ENCODE measurements at regions not wholly inside any gene's neighbourhood (a gene's known extent, or its start where the extent isn't known, plus 50 kb on each side); places are given as distances from the start of the nearest gene placed in this dataset.

GRCh38 chrX:122555925-122556324 lies 628.2 kb upstream of the GRIA3 start:
- H3K27ac ChIP-seq (ENCODE audit: extremely low read depth, low read depth, low read length), result no peak overlapping the region
- no peak overlapping the region for H3K4me3 ChIP-seq (ENCODE audit: low read depth, low read length)
- H3K4me1 ChIP-seq (ENCODE audit: control insufficient read depth, insufficient read depth, low read length), result no peaks in the 10 kb centered on the region
- POLR2A ChIA-PET, result no interaction called here
- TF ChIP-seq ZNF221 (tag by site-specific recombination; IDR thresholded peaks at IDR 0.05; ENCODE audit: borderline replicate concordance), result no peak
- TF ChIP-seq ZNF223 (tag by site-specific recombination; IDR thresholded peaks at IDR 0.05), result no peak
- TF ChIP-seq, protein P1, sequence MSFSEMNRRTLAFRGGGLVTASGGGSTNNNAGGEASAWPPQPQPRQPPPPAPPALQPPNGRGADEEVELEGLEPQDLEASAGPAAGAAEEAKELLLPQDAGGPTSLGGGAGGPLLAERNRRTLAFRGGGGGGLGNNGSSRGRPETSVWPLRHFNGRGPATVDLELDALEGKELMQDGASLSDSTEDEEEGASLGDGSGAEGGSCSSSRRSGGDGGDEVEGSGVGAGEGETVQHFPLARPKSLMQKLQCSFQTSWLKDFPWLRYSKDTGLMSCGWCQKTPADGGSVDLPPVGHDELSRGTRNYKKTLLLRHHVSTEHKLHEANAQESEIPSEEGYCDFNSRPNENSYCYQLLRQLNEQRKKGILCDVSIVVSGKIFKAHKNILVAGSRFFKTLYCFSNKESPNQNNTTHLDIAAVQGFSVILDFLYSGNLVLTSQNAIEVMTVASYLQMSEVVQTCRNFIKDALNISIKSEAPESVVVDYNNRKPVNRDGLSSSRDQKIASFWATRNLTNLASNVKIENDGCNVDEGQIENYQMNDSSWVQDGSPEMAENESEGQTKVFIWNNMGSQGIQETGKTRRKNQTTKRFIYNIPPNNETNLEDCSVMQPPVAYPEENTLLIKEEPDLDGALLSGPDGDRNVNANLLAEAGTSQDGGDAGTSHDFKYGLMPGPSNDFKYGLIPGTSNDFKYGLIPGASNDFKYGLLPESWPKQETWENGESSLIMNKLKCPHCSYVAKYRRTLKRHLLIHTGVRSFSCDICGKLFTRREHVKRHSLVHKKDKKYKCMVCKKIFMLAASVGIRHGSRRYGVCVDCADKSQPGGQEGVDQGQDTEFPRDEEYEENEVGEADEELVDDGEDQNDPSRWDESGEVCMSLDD (tag by site-specific recombination; IDR thresholded peaks at IDR 0.05), result no peak
- TF ChIP-seq ZNF561 (tag by site-specific recombination; IDR thresholded peaks at IDR 0.05; ENCODE audit: borderline replicate concordance), result no peak
- no peak for TF ChIP-seq ZNF146 (tag by site-specific recombination; IDR thresholded peaks at IDR 0.05)
- TF ChIP-seq ZNF596 (tag by site-specific recombination; IDR thresholded peaks at IDR 0.05), result no peak
- TF ChIP-seq ZNF433 (tag by site-specific recombination; IDR thresholded peaks at IDR 0.05; ENCODE audit: low read depth), result no peak
- no peak for TF ChIP-seq ZNF302 (tag by site-specific recombination; IDR thresholded peaks at IDR 0.05; ENCODE audit: low read depth)
- TF ChIP-seq, protein P2, sequence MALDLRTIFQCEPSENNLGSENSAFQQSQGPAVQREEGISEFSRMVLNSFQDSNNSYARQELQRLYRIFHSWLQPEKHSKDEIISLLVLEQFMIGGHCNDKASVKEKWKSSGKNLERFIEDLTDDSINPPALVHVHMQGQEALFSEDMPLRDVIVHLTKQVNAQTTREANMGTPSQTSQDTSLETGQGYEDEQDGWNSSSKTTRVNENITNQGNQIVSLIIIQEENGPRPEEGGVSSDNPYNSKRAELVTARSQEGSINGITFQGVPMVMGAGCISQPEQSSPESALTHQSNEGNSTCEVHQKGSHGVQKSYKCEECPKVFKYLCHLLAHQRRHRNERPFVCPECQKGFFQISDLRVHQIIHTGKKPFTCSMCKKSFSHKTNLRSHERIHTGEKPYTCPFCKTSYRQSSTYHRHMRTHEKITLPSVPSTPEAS (tag by site-specific recombination; IDR thresholded peaks at IDR 0.05), result no peak
- TF ChIP-seq ZNF138 (tag by site-specific recombination; IDR thresholded peaks at IDR 0.05; ENCODE audit: borderline replicate concordance), result no peak
- no peak for TF ChIP-seq ZFP41 (tag by site-specific recombination; IDR thresholded peaks at IDR 0.05; ENCODE audit: borderline replicate concordance)
- TF ChIP-seq, protein P3, sequence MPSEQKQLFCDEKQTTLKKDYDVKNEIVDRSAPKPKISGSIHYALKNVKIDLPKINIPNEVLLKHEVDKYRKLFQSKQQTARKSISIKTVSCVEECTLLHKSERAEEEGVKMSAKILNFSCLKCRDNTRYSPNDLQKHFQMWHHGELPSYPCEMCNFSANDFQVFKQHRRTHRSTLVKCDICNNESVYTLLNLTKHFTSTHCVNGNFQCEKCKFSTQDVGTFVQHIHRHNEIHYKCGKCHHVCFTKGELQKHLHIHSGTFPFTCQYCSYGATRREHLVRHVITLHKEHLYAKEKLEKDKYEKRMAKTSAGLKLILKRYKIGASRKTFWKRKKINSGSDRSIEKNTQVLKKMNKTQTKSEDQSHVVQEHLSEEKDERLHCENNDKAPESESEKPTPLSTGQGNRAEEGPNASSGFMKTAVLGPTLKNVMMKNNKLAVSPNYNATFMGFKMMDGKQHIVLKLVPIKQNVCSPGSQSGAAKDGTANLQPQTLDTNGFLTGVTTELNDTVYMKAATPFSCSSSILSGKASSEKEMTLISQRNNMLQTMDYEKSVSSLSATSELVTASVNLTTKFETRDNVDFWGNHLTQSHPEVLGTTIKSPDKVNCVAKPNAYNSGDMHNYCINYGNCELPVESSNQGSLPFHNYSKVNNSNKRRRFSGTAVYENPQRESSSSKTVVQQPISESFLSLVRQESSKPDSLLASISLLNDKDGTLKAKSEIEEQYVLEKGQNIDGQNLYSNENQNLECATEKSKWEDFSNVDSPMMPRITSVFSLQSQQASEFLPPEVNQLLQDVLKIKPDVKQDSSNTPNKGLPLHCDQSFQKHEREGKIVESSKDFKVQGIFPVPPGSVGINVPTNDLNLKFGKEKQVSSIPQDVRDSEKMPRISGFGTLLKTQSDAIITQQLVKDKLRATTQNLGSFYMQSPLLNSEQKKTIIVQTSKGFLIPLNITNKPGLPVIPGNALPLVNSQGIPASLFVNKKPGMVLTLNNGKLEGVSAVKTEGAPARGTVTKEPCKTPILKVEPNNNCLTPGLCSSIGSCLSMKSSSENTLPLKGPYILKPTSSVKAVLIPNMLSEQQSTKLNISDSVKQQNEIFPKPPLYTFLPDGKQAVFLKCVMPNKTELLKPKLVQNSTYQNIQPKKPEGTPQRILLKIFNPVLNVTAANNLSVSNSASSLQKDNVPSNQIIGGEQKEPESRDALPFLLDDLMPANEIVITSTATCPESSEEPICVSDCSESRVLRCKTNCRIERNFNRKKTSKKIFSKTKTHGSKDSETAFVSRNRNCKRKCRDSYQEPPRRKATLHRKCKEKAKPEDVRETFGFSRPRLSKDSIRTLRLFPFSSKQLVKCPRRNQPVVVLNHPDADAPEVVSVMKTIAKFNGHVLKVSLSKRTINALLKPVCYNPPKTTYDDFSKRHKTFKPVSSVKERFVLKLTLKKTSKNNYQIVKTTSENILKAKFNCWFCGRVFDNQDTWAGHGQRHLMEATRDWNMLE (tag by site-specific recombination; conservative IDR thresholded peaks at IDR 0.05; ENCODE audit: low read depth), result no peak
- no peak for TF ChIP-seq ZNF292 (tag by site-specific recombination; IDR thresholded peaks at IDR 0.05; ENCODE audit: borderline replicate concordance, low read depth)
- CTCF ChIA-PET, result no interaction called here
- no peaks in the 10 kb centered on the region for H3K36me3 ChIP-seq (ENCODE audit: control insufficient read depth in 2 of 2, insufficient read depth in 1 of 2, low read length in 2 of 2)
- H3K9me3 ChIP-seq (ENCODE audit: control insufficient read depth, insufficient read depth, low read depth, low read length), result no peaks in the 10 kb centered on the region; the same call in 1 of the 2 replicates

DNA sequence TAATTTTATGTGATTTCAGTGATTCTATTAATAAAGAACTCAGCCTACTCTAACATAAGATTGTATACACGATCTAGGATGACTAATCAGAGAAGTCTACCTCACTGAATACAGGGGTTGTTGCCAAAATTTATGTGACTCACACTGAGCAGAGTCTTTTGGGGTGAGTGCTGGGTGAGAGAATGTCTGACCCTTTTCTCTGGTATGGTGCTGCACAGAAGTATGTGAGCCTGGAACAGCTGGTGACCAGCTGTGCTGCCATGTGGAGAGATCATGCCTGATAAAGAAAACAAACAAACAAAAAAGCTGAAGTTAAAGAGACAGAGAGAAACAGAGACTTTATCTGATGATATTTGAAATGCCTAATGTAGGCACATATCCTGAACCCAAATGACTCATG lies 618.1 kb upstream of the GRIA3 start:
- H3K9me3 ChIP-seq (ENCODE audit: control insufficient read depth, insufficient read depth, low read depth, low read length), result no peaks in the 10 kb centered on the region; the same call in 1 of the 2 replicates
- CTCF ChIA-PET, result interaction anchor here (0.5 kb wide), 2 partner anchors 31 to 435 kb away, joined by 3 to 4 read pairs; no protein-coding TSS in a partner anchor
- TF ChIP-seq ZNF626 (tag by site-specific recombination; IDR thresholded peaks at IDR 0.05), result no peak
- no peak for TF ChIP-seq ZNF621 (tag by site-specific recombination; IDR thresholded peaks at IDR 0.05)
- TF ChIP-seq ZNF404 (tag by site-specific recombination; IDR thresholded peaks at IDR 0.05), result no peak
- TF ChIP-seq, protein P1 (tag by site-specific recombination; IDR thresholded peaks at IDR 0.05), result no peak
- TF ChIP-seq ZNF391 (tag by site-specific recombination; IDR thresholded peaks at IDR 0.05; ENCODE audit: borderline replicate concordance, low read depth), result no peak
- no peak for TF ChIP-seq BCL11A (tag by site-specific recombination; IDR thresholded peaks at IDR 0.05; ENCODE audit: low read depth)
- H3K4me1 ChIP-seq (ENCODE audit: control insufficient read depth, insufficient read depth, low read length), result no peaks in the 10 kb centered on the region
- no peak overlapping the region for H3K4me3 ChIP-seq (ENCODE audit: low read depth, low read length)
- POLR2A ChIA-PET, result no interaction called here
- H3K36me3 ChIP-seq (ENCODE audit: control insufficient read depth in 2 of 2, insufficient read depth in 1 of 2, low read length in 2 of 2), result no peaks in the 10 kb centered on the region
- no peak overlapping the region for H3K27ac ChIP-seq (ENCODE audit: extremely low read depth, low read depth, low read length)
